ENCODE measurements at regions not wholly inside any gene's neighbourhood (a gene's known extent, or its start where the extent isn't known, plus 50 kb on each side); places are given as distances from the start of the nearest gene placed in this dataset.
"Not testable (repeated sequence)": the region's sequence is repeated elsewhere in the genome, so short reads cannot be mapped to it uniquely, and the experiment has no call there.

GRCh38 chr12:131444220-131445164 lies 266.4 kb upstream of the SFSWAP start:
- no peak for DNase-seq (ENCODE audit: extremely low read depth in 1 of 11, low read depth in 9 of 11, low spot score in 4 of 11)

GRCh38 chr12:131445184-131445774 lies 265.6 kb upstream of the SFSWAP start:
- no peak for DNase-seq (ENCODE audit: extremely low read depth in 1 of 11, low read depth in 9 of 11, low spot score in 4 of 11)

- no peak for DNase-seq (ENCODE audit: extremely low read depth in 1 of 11, low read depth in 9 of 11, low spot score in 4 of 11)
Observed at GRCh38 chr12:131445795-131446194, 265.1 kb upstream of the SFSWAP start.

GRCh38 chr12:131447636-131448035 lies 263.3 kb upstream of the SFSWAP start:
- DNase-seq (ENCODE audit: extremely low read depth in 1 of 11, low read depth in 9 of 11, low spot score in 4 of 11): not testable (repeated sequence)

DNA sequence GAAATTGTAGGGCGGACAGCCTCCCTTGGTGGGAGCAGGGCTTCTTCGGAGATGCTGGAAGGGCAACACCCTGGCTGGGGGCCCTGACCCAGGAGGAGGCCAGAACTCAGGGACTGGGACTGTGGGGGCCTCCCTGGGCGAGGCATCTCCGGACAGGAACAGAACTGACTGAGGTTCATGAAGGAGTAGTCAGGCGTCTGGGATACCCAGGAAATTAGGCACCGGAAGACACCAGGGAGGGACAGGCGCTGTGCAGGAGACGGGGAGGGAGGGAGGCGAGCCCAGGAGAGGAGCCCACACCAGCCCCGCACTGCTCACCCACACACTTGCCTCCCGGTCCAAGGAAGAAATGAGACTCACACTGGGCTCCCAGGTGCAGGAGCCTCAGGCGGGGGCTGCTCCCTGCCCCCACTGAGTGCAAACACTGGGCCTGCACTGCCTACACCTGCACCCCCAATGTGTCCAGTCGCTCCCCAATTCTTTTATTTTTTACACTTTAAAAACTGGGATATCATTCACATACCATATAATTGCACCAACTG lies 262.6 kb upstream of the SFSWAP start:
- no peak for DNase-seq (ENCODE audit: extremely low read depth in 1 of 11, low read depth in 9 of 11, low spot score in 4 of 11)

DNA sequence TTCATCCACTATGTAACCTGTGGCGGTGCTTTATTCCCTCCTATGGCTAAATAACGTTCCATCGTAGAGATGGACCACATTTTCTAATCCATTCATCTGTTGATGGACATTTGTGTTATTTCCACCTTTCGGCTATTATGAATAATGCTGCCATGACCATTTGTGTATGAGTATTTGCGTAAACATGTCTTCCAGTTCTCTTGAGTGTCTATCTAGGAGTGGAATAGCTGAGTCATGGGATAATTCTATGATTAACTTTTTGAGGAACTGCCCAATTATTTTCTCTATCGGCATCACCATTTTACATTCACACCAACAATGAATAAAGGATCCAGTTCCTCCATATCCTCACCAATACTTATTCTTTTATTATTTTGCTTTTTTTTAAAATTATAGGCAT lies 261.9 kb upstream of the SFSWAP start:
- DNase-seq (ENCODE audit: extremely low read depth in 1 of 11, low read depth in 9 of 11, low spot score in 4 of 11): no peak

DNA sequence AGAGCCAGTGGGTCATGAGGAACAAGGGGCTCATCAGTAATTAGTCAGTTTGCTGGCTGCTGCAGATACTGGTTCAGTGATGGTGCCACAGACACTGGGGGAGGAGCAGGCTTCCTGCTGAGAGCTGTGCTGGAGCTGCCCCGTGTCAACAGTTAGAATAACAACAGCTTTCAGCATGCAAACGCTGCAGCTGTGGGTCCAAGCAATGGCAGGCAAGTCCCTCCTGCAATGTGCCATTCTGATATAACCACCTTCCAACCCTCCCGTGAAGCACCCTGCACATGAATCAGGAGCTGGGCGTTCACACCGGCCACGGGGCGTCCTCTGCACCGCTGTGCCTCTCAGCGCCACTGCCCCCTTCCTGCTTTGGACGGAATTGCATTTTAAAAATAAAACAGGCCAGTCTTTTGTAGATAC lies 258.4 kb upstream of the SFSWAP start:
- no peak for DNase-seq (ENCODE audit: extremely low read depth in 1 of 11, low read depth in 9 of 11, low spot score in 4 of 11)

DNA sequence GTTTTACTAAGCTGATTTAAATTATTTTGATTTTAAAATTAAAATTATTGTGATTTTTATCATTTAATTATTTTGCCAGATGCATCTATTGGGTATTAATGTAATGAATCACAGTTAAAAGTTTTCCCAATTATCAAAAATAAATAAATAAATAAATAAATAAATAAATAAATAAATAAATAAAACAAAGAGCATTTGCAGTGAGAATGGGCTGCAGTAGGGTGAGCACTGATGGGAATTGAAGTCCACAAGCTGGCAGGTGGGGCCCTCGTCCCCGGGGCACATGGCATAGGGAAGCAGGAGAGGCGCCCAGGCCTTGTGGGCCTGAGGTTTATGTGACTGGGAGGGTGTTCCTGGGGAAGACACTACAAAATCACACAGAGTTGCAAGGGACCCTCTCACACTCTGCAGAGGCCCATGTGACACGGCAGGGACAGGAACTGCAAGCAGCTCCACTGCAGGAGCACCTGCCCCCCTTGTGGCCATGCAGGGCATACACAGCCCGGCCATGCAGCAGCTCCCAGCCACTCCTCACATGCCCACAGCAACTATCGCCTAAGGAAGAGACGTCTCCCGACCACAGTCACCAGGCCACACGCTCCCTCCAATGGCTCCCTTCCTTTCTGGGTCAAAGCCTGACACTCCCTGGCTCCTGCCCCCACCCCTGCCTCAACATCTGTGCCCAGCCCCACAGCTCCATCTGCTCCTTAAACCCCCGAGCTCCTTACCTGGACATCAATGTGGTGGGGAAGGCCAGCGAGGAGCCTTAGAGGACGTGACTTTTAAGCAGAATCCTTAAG lies 256.3 kb upstream of the SFSWAP start:
- DNase-seq (ENCODE audit: extremely low read depth in 1 of 11, low read depth in 9 of 11, low spot score in 4 of 11): peak in 3 of 11 donors; percentile 37 to 54 (median 40)

GRCh38 chr12:131455218-131455506 lies 255.7 kb upstream of the SFSWAP start:
- DNase-seq (ENCODE audit: extremely low read depth in 1 of 11, low read depth in 9 of 11, low spot score in 4 of 11): no peak

GRCh38 chr12:131455581-131456110 lies 255.2 kb upstream of the SFSWAP start:
- DNase-seq (ENCODE audit: extremely low read depth in 1 of 11, low read depth in 9 of 11, low spot score in 4 of 11): no peak

GRCh38 chr12:131456301-131457027 lies 254.4 kb upstream of the SFSWAP start:
- no peak for DNase-seq (ENCODE audit: extremely low read depth in 1 of 11, low read depth in 9 of 11, low spot score in 4 of 11)

GRCh38 chr12:131457028-131457310 lies 253.9 kb upstream of the SFSWAP start:
- DNase-seq (ENCODE audit: extremely low read depth in 1 of 11, low read depth in 9 of 11, low spot score in 4 of 11): no peak

GRCh38 chr12:131457331-131458047 lies 253.4 kb upstream of the SFSWAP start:
- DNase-seq (ENCODE audit: extremely low read depth in 1 of 11, low read depth in 9 of 11, low spot score in 4 of 11): no peak

DNA sequence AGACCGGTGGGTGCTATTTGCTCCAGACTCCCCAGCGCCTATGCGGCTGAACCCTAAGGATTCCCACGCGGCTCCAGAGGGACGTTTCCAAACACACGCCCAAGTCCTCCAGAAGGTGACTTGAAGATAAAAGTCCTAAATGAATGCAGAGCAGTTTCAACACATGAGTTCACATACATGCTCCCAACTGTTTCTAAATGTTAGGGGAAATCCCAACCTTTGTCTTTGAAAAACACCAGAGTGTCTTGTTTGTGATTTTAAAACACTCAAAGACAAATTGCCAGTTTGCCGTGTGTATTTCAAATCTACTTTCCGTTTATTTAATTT lies 252.9 kb upstream of the SFSWAP start:
- DNase-seq (ENCODE audit: extremely low read depth in 1 of 11, low read depth in 9 of 11, low spot score in 4 of 11): no peak

DNA sequence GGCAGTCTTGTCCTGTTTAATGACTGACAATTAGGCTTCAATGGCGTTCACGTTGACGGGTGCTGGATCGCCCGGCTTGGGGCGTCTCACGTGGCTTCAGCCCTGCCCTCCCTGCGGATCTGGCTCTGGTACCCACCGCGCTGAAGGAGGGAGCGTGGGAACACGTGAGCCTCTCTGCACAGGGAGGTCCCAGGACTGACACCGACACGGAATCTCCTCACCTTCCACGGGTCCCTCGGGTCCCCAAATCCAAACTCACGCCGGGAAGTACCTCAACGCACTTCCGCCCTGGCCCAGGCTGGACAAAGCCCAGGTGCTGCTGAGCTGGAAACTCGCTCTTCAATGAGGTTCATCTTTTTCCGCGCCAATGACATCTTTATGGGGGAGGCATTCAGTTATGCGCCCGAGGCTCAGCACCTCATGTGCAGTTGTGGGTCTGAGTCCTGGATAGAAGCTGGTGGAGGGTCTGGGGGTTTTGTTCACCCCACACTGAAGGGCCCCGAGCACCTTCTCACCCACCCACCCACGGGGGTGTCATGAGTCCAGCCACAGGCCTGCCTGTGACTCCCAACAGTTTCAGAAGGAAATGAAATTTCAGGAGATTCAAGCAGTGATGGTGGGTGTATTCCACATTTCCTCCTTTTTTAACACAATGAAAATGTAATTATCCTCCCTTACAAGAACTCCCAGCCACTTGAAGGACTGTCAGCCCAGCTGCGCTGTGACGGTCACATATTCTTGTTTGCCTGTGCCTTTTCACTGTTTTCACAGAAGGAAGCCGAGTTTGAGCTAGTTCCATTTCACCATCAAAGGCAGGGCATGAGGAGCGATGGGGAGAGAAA lies 251.7 kb upstream of the SFSWAP start:
- no peak for DNase-seq (ENCODE audit: extremely low read depth in 1 of 11, low read depth in 9 of 11, low spot score in 4 of 11)

GRCh38 chr12:131459773-131460365 lies 251.0 kb upstream of the SFSWAP start:
- no peak for DNase-seq (ENCODE audit: extremely low read depth in 1 of 11, low read depth in 9 of 11, low spot score in 4 of 11)

DNA sequence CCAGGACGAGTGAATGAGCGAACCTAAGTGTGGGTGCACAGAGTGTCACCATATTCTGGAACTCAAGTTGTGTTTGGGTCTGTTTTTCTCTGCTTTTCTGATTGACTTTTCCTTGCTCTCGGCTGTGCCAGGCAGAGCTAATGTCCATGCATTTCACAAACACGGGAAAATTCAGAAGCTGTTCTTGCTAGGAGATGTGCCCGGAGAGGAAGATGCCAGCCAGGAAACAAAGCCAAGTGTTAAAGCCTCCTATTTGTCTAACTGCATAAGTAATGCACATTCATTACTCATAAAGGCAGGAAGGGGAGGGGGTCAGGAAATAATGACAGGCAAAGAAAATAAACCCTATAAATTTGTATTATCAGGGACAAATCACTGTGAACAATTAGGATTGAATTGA lies 250.4 kb upstream of the SFSWAP start:
- no peak for DNase-seq (ENCODE audit: extremely low read depth in 1 of 11, low read depth in 9 of 11, low spot score in 4 of 11)

All from renal cortex interstitium (tissue), 11 donors.